H9 (cell line): ENCODE measurements at regions not wholly inside any gene's neighbourhood (a gene's known extent, or its start where the extent isn't known, plus 50 kb on each side); places are given as distances from the start of the nearest gene placed in this dataset.

ENCODE experiments used
- DNase-seq: peaks from one replicate; pipeline ENCODE4 v3.0.0-alpha.2; 2017
- H2AFZ ChIP-seq: one replicate; pipeline ENCODE4 v1.6.1; 2013; ENCODE audit warnings: mild to moderate bottlenecking, low read length, control low read depth, moderate library complexity
- H2AK5ac ChIP-seq: 2 replicates; pipeline ENCODE4 v1.6.1; 2013; ENCODE audit warnings: low read length, control low read depth, mixed read lengths; ENCODE audit not compliant: insufficient read length
- H2BK120ac ChIP-seq: one replicate; pipeline ENCODE4 v1.6.1; 2013; ENCODE audit warnings: low read depth, mild to moderate bottlenecking, low read length, control low read depth, inconsistent platforms; ENCODE audit not compliant: poor library complexity, severe bottlenecking
- H2BK12ac ChIP-seq: 2 replicates; pipeline ENCODE4 v1.6.1; 2013; ENCODE audit warnings: low read length, control low read depth, mixed read lengths, low read depth; ENCODE audit not compliant: insufficient read length
- H2BK15ac ChIP-seq: 2 replicates; pipeline ENCODE4 v1.6.1; 2013; ENCODE audit warnings: low read depth, low read length, control low read depth
- H2BK20ac ChIP-seq: one replicate; pipeline ENCODE4 v1.6.1; 2013; ENCODE audit warnings: low read depth, mild to moderate bottlenecking, low read length, control low read depth, inconsistent platforms; ENCODE audit not compliant: poor library complexity, severe bottlenecking
- H2BK5ac ChIP-seq: 2 replicates; pipeline ENCODE4 v1.6.1; 2013; ENCODE audit warnings: low read length, control low read depth, mixed read lengths; ENCODE audit not compliant: insufficient read length
- H3K14ac ChIP-seq: 2 replicates; pipeline ENCODE4 v1.6.1; 2013; ENCODE audit warnings: low read length, control low read depth; ENCODE audit not compliant: insufficient read depth
- H3K18ac ChIP-seq: 2 replicates; pipeline ENCODE4 v1.6.1; 2013; ENCODE audit warnings: low read depth, mild to moderate bottlenecking, mixed read lengths, low read length, control low read depth; ENCODE audit not compliant: insufficient read length
- H3K23ac ChIP-seq: 2 replicates; pipeline ENCODE4 v1.6.1; 2013; ENCODE audit warnings: low read length, control low read depth, mixed read lengths, low read depth; ENCODE audit not compliant: insufficient read length
- H3K23me2 ChIP-seq: 2 replicates; pipeline ENCODE4 v1.6.1; 2013; ENCODE audit warnings: low read depth, mild to moderate bottlenecking, mixed read lengths, low read length, control low read depth; ENCODE audit not compliant: insufficient read length, poor library complexity, severe bottlenecking
- H3K27ac ChIP-seq: 2 replicates; pipeline ENCODE4 v1.5.1; 2013; ENCODE audit warnings: low read length, control low read depth, mixed read lengths, low read depth; ENCODE audit not compliant: insufficient read length
- H3K27me3 ChIP-seq: 2 replicates; pipeline ENCODE4 v1.6.1; 2013; ENCODE audit warnings: low read length, control low read depth, inconsistent platforms; ENCODE audit not compliant: insufficient read depth
- H3K4ac ChIP-seq: 2 replicates; pipeline ENCODE4 v1.6.1; 2013; ENCODE audit warnings: low read depth, mild to moderate bottlenecking, control low read depth, inconsistent platforms, low read length, moderate library complexity
- H3K4me1 ChIP-seq: 2 replicates; pipeline ENCODE4 v1.6.1; 2013; ENCODE audit warnings: low read length, control low read depth, inconsistent platforms; ENCODE audit not compliant: insufficient read depth
- H3K4me2 ChIP-seq: 2 replicates; pipeline ENCODE4 v1.6.1; 2013; ENCODE audit warnings: low read length, control low read depth, mixed read lengths; ENCODE audit not compliant: insufficient read length, insufficient read depth
- H3K56ac ChIP-seq: 2 replicates; pipeline ENCODE4 v1.6.1; 2013; ENCODE audit warnings: low read depth, mild to moderate bottlenecking, mixed read lengths, low read length, control low read depth; ENCODE audit not compliant: insufficient read length
- H3K79me1 ChIP-seq: 2 replicates; pipeline ENCODE4 v1.6.1; 2013; ENCODE audit warnings: low read depth, mild to moderate bottlenecking, moderate library complexity, low read length, control low read depth, inconsistent platforms; ENCODE audit not compliant: insufficient read depth, poor library complexity, severe bottlenecking
- H3K79me2 ChIP-seq: 2 replicates; pipeline ENCODE4 v1.6.1; 2013; ENCODE audit warnings: low read length, control low read depth, inconsistent platforms; ENCODE audit not compliant: insufficient read depth
- H3K9ac ChIP-seq: 2 replicates; pipeline ENCODE4 v1.6.1; 2013; ENCODE audit warnings: low read length, control low read depth, mixed read lengths; ENCODE audit not compliant: insufficient read length; ENCODE audit errors: extremely low read depth
- H3K9me3 ChIP-seq: one replicate; pipeline ENCODE4 v1.6.1; 2013; ENCODE audit warnings: low read depth, low read length, inconsistent platforms; ENCODE audit not compliant: control insufficient read depth
- H3T11ph ChIP-seq: one replicate; pipeline ENCODE4 v1.6.1; 2013; ENCODE audit warnings: mild to moderate bottlenecking, low read length, control low read depth, inconsistent platforms
- H4K20me1 ChIP-seq: one replicate; pipeline ENCODE4 v1.6.1; 2013; ENCODE audit not compliant: control insufficient read depth, insufficient read length, insufficient read depth
- H4K5ac ChIP-seq: 2 replicates; pipeline ENCODE4 v1.6.1; 2013; ENCODE audit warnings: low read depth, mild to moderate bottlenecking, mixed read lengths, low read length, control low read depth; ENCODE audit not compliant: insufficient read length
- H4K8ac ChIP-seq: replicated peaks from 2 replicates; pipeline ENCODE4 v1.6.1; 2013; ENCODE audit warnings: low read length, control low read depth, mixed read lengths, low read depth; ENCODE audit not compliant: insufficient read length
- H4K91ac ChIP-seq: 2 replicates; pipeline ENCODE4 v1.6.1; 2013; ENCODE audit warnings: low read depth, mild to moderate bottlenecking, moderate library complexity, mixed read lengths, low read length, control low read depth; ENCODE audit not compliant: insufficient read length
- H3K27ac Mint-ChIP-seq, 3 experiments: 2 replicates in 2 of 3; 3 replicates in 1 of 3; pipeline ENCODE4 v1.8.0; 2020 to 2021; ENCODE audit warnings: mixed read lengths in 3 of 3, mild to moderate bottlenecking in 1 of 3, moderate library complexity in 1 of 3
- H3K27me3 Mint-ChIP-seq: 2 replicates; pipeline ENCODE4 v1.8.0; 2021; ENCODE audit warnings: low read depth, mild to moderate bottlenecking, moderate library complexity, mixed read lengths
- H3K36me3 Mint-ChIP-seq, 3 experiments: 2 replicates in 2 of 3; 3 replicates in 1 of 3; pipeline ENCODE4 v1.8.0; 2020 to 2021; ENCODE audit warnings: low read depth in 3 of 3, mixed read lengths in 3 of 3; ENCODE audit not compliant: insufficient read depth in 1 of 3
- H3K4me1 Mint-ChIP-seq, 2 experiments: 2 replicates each; pipeline ENCODE4 v1.8.0; 2020; ENCODE audit warnings: mixed read lengths in 2 of 2
- H3K4me3 Mint-ChIP-seq, 2 experiments: 2 replicates in 1 of 2; 3 replicates in 1 of 2; pipeline ENCODE4 v1.8.0; 2020 to 2021; ENCODE audit warnings: mild to moderate bottlenecking in 2 of 2, mixed read lengths in 2 of 2, moderate library complexity in 1 of 2
- H3K9me3 Mint-ChIP-seq, 2 experiments: 2 replicates in 1 of 2; 3 replicates in 1 of 2; pipeline ENCODE4 v1.8.0; 2020; ENCODE audit warnings: mild to moderate bottlenecking in 2 of 2, mixed read lengths in 2 of 2, moderate library complexity in 1 of 2
- WGBS: extraction: QIAGEN DNeasy Blood & Tissue Kit; methylation state at CpG from one replicate; pipeline ENCODE4 v1.1.7; 2013; ENCODE audit warnings: missing lambda C conversion rate, low lambda C conversion rate, mixed read lengths; ENCODE audit not compliant: insufficient read length; ENCODE audit errors: extremely low coverage; 5-methylcytosine and 5-hydroxymethylcytosine counted together
- TF ChIP-seq, protein P1 (sequence below): fragments of 200-600 bp; sonication (generic); conservative IDR thresholded peaks from 3 replicates; pipeline ENCODE4 v1.8.0; 2021; ENCODE audit warnings: antibody characterized with exemption, mild to moderate bottlenecking

GRCh38 chr16:60074378-60074777, 1340.3 kb upstream of the GOT2 start:
- Histone ChIP-seq H3K23me2 (no peaks in the 10 kb centered on the region), H3K56ac (no peak overlapping the region), H3K9ac (no peak overlapping the region), H3T11ph (no peak overlapping the region), H2BK20ac (no peak overlapping the region), H3K27ac (no peak overlapping the region), H2AFZ (no peak overlapping the region), H2BK120ac (no peak overlapping the region), H4K8ac (no peak overlapping the region), H3K18ac (no peak overlapping the region), H4K5ac (no peak overlapping the region), H3K23ac (no peak overlapping the region), H4K91ac (no peak overlapping the region), H4K20me1 (no peaks in the 10 kb centered on the region), H3K4me2 (no peak overlapping the region), H3K27me3 (no peaks in the 10 kb centered on the region), H3K79me1 (no peaks in the 10 kb centered on the region), H3K14ac (no peak overlapping the region), H2BK12ac (no peak overlapping the region), H2BK15ac (no peak overlapping the region), H3K4me1 (peaks cover 4% of the 10 kb centered on the region; the same call in 1 of the 2 replicates), H3K9me3 (no peaks in the 10 kb centered on the region), H2AK5ac (no peak overlapping the region), H3K79me2 (no peaks in the 10 kb centered on the region), H3K4ac (no peak overlapping the region), H2BK5ac (no peak overlapping the region)
- DNase-seq: no peak
- no peaks in the 10 kb centered on the region; a peak in 1 of 5 replicates for H3K9me3 Mint-ChIP-seq
- WGBS: no CpG with 5 or more reads among the region's 4 CpGs
- no peaks in the 10 kb centered on the region; a peak in 1 of 7 replicates for H3K36me3 Mint-ChIP-seq
- H3K27me3 Mint-ChIP-seq: no peaks in the 10 kb centered on the region; the same call in 1 of the 2 replicates
- no peak overlapping the region for H3K27ac Mint-ChIP-seq
- H3K4me1 Mint-ChIP-seq: peaks cover 5 to 33% of the 10 kb centered on the region in 2 experiments; a peak in 3 of 4 replicates
- H3K4me3 Mint-ChIP-seq: no peak overlapping the region
- TF ChIP-seq, protein P1, sequence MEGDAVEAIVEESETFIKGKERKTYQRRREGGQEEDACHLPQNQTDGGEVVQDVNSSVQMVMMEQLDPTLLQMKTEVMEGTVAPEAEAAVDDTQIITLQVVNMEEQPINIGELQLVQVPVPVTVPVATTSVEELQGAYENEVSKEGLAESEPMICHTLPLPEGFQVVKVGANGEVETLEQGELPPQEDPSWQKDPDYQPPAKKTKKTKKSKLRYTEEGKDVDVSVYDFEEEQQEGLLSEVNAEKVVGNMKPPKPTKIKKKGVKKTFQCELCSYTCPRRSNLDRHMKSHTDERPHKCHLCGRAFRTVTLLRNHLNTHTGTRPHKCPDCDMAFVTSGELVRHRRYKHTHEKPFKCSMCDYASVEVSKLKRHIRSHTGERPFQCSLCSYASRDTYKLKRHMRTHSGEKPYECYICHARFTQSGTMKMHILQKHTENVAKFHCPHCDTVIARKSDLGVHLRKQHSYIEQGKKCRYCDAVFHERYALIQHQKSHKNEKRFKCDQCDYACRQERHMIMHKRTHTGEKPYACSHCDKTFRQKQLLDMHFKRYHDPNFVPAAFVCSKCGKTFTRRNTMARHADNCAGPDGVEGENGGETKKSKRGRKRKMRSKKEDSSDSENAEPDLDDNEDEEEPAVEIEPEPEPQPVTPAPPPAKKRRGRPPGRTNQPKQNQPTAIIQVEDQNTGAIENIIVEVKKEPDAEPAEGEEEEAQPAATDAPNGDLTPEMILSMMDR: no peak
